Skeletal muscle satellite cell (primary cell): ENCODE measurements at regions not wholly inside any gene's neighbourhood (a gene's known extent, or its start where the extent isn't known, plus 50 kb on each side); places are given as distances from the start of the nearest gene placed in this dataset.

Source experiments
- H3K27me3 ChIP-seq: 2 replicates; pipeline ENCODE4 v1.7.0; 2013; ENCODE audit warnings: low read length; ENCODE audit not compliant: control insufficient read depth, insufficient read depth
- H3K36me3 ChIP-seq: 2 replicates; pipeline ENCODE4 v1.7.0; 2013; ENCODE audit warnings: mild to moderate bottlenecking, control low read depth, low read length; ENCODE audit not compliant: insufficient read depth
- H3K4me1 ChIP-seq: 2 replicates; pipeline ENCODE4 v1.7.0; 2013; ENCODE audit warnings: low read length; ENCODE audit not compliant: control insufficient read depth, insufficient read depth
- H3K4me2 ChIP-seq: 2 replicates; pipeline ENCODE4 v1.7.0; 2013; ENCODE audit warnings: mild to moderate bottlenecking, low read length
- H3K4me3 ChIP-seq: 2 replicates; pipeline ENCODE4 v1.7.0; 2013; ENCODE audit warnings: low read length
- H3K9ac ChIP-seq: 2 replicates; pipeline ENCODE4 v1.7.0; 2013; ENCODE audit warnings: mild to moderate bottlenecking, low read depth, low read length, moderate library complexity
- H3K9me3 ChIP-seq: replicated peaks from 2 replicates; pipeline ENCODE4 v1.7.0; 2013; ENCODE audit warnings: mild to moderate bottlenecking, control low read depth, low read length

DNA sequence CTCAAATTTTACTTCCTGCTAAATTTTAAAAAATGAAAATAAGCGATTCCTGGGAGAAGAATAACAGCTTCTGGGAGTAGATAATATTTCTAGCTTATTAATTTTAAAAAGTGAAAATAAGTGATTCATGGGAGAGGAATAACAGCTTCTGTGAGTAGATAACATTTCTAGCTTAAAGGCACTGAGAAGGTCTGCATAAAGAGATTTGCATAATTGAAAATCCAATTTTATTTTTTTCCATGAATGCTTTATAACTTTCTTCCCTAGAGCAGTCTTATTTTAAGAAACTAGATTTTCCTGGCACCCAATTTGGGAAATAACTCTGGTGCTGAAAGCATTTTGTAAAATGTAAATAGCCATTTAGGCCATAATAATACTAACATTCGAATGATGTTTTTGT is 65.9 kb upstream of the ASTN2 start:
- Histone ChIP-seq H3K4me3 (no peak overlapping the region), H3K27me3 (no peaks in the 10 kb centered on the region), H3K36me3 (no peaks in the 10 kb centered on the region), H3K4me1 (no peaks in the 10 kb centered on the region), H3K4me2 (no peak overlapping the region), H3K9ac (no peak overlapping the region), H3K9me3 (no peaks in the 10 kb centered on the region)

DNA sequence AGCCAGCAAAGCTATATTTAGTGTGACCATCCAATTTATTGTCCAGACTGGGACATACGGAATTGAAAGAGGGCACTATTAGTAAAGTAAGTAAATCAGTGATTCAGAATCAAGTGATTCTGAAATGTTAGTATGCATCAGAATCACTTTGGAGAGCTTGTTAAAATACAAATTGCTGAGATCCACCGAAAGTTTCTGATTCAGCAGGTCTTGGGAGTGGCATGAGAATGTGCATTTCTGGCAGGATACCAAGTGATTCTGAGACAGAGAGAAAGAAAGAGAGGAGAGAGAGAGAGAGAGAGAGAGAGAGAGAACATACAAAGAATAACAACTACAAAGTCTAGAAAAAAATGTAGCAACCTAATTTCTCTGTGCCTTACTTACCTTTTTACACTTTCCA is 65.4 kb upstream of the ASTN2 start:
- H3K9ac ChIP-seq: no peak overlapping the region
- H3K4me2 ChIP-seq: no peak overlapping the region
- no peaks in the 10 kb centered on the region for H3K36me3 ChIP-seq
- no peaks in the 10 kb centered on the region for H3K27me3 ChIP-seq
- H3K4me1 ChIP-seq: no peaks in the 10 kb centered on the region
- no peak overlapping the region for H3K4me3 ChIP-seq
- no peaks in the 10 kb centered on the region for H3K9me3 ChIP-seq

GRCh38 chr9:117473293-117473692 is 58.4 kb upstream of the ASTN2 start:
- H3K4me3 ChIP-seq: no peak overlapping the region
- no peaks in the 10 kb centered on the region for H3K9me3 ChIP-seq
- H3K27me3 ChIP-seq: no peaks in the 10 kb centered on the region
- H3K9ac ChIP-seq: no peak overlapping the region
- H3K4me1 ChIP-seq: no peaks in the 10 kb centered on the region
- H3K36me3 ChIP-seq: no peaks in the 10 kb centered on the region
- H3K4me2 ChIP-seq: no peak overlapping the region

DNA sequence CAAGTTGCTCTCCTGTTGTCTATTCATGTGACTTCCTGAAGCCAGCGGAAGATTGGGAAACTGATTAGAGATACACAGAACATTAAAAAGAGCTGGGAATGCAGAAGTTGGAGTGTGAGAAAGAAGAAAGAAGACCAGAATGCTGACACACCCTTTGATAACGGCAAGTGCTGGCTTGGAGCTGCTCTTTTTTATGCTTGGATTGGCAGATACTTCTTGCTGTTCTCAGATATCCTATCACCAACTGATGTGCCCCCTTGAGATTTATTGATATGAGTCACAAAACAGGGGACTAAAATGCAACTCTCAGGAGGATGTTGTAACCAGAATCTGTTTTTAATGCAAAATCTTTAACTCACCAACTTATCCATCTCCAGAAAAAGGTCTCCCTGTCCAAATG is 56.0 kb upstream of the ASTN2 start:
- H3K4me1 ChIP-seq: no peaks in the 10 kb centered on the region
- H3K4me2 ChIP-seq: no peak overlapping the region
- H3K27me3 ChIP-seq: no peaks in the 10 kb centered on the region
- H3K4me3 ChIP-seq: no peak overlapping the region
- H3K9ac ChIP-seq: no peak overlapping the region
- H3K36me3 ChIP-seq: no peaks in the 10 kb centered on the region
- H3K9me3 ChIP-seq: no peaks in the 10 kb centered on the region

GRCh38 chr9:117470455-117470854 is 55.6 kb upstream of the ASTN2 start:
- Histone ChIP-seq H3K9me3 (no peaks in the 10 kb centered on the region), H3K4me3 (no peak overlapping the region), H3K9ac (no peak overlapping the region), H3K27me3 (no peaks in the 10 kb centered on the region), H3K36me3 (no peaks in the 10 kb centered on the region), H3K4me2 (no peak overlapping the region), H3K4me1 (no peaks in the 10 kb centered on the region)

DNA sequence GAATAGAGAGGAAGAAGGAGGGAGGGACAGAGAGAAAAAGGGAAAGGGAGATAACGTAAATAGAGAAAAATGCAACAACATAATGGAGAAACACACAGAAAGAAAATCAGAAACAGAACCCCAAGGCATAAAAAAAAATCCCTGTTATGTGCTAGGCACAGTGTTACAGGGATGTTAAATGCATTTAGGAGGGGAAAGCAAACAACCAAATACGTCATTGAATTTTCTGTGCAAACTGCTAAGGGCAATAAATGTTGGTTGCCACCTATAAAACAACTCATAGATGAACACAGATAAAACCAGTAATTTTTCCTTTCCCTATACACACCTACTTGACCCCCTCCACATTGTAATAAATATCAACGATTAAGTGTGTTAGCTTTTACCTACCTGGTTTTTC is 51.3 kb upstream of the ASTN2 start:
- Histone ChIP-seq H3K4me3 (no peak overlapping the region), H3K9ac (no peak overlapping the region), H3K9me3 (no peaks in the 10 kb centered on the region), H3K4me2 (no peak overlapping the region), H3K36me3 (no peaks in the 10 kb centered on the region), H3K4me1 (no peaks in the 10 kb centered on the region), H3K27me3 (no peaks in the 10 kb centered on the region)

DNA sequence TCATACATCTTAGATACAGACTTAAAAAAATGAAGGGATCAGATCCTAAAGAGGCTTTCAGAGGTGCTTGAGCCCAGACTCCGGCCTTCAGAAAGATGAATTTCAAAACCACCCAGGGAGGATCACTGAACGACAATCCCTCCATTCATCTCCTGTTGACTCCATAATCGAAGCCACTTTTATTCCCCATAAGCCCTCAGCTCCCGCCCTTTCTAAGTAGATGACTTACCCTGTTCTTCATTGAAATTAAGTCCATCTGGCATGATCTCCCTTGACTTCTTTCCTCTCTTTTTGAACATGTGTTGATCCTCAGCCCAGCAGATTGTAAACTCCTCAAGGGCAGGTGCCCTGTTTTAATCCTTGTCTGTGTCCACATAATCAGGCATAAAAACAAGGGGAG is 50.8 kb upstream of the ASTN2 start:
- H3K9ac ChIP-seq: no peak overlapping the region
- H3K4me1 ChIP-seq: no peaks in the 10 kb centered on the region
- no peaks in the 10 kb centered on the region for H3K9me3 ChIP-seq
- no peak overlapping the region for H3K4me2 ChIP-seq
- no peak overlapping the region for H3K4me3 ChIP-seq
- no peaks in the 10 kb centered on the region for H3K36me3 ChIP-seq
- no peaks in the 10 kb centered on the region for H3K27me3 ChIP-seq

DNA sequence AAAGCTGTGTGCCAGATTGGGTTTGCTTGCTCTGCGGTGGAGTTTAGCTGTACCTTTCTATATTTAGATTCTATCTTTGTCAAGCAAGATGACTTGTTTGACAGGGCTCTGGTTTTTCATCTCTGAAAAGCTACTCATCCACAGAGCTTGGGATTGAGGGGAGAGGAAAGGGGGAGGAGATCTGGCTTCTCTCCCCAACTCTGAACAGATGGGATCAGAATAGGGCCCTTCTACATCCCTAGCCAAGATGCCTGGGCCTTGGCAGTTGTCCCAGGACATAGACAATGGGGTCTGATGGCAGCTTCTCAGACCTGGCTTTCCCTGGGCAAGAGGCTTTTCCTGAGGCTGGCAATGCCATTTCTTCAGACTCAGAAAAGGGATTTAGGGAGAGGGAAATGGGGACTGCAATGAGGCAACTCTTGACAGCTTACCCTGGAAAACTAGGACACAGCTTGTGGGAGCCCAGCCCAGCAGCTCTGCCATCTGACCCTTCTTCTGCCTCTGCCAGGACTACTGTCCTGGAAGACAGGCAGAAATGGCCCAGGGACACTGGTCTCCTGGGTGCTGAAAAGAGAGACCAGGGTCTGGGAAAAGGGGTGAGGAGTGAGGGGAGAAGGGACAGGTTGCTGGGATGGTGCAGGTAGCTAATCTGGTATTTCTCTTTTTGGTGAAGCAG is 50.2 kb upstream of the ASTN2 start:
- Histone ChIP-seq H3K36me3 (no peaks in the 10 kb centered on the region), H3K4me2 (no peak overlapping the region), H3K4me3 (no peak overlapping the region), H3K9me3 (no peaks in the 10 kb centered on the region), H3K9ac (no peak overlapping the region), H3K4me1 (no peaks in the 10 kb centered on the region), H3K27me3 (no peaks in the 10 kb centered on the region)
